ENCODE measurements at regions not wholly inside any gene's neighbourhood (a gene's known extent, or its start where the extent isn't known, plus 50 kb on each side); places are given as distances from the start of the nearest gene placed in this dataset.
"Not testable (repeated sequence)": the region's sequence is repeated elsewhere in the genome, so short reads cannot be mapped to it uniquely, and the experiment has no call there.

DNA sequence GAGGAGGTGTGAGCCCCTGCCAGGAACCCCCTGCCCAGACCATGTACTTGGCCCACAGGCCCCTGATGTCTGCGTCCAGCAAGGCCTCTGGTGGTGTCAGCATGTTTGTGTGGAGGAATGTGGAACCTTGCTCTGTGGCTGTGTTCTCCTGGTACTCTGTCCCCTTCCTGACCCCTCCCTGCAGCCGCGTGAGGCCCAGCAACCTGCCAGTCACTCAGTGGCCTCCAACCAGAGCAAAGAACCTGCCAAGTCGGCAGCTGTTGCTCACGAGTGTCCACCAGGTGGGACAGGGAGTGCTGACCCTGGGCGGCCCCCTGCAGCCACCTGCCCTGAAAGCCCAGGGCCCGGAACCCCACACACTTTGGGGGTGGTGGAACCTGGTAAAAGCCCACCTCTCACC lies 65.6 kb upstream of the COBL start:
- DNase-seq; H3K9me3 ChIP-seq; H3K27ac ChIP-seq; H3K4me1 ChIP-seq; H3K4me3 ChIP-seq; H3K27me3 ChIP-seq; ATAC-seq; intact Hi-C loops (cut with DNase I); H3K36me3 ChIP-seq: not testable (repeated sequence)

DNA sequence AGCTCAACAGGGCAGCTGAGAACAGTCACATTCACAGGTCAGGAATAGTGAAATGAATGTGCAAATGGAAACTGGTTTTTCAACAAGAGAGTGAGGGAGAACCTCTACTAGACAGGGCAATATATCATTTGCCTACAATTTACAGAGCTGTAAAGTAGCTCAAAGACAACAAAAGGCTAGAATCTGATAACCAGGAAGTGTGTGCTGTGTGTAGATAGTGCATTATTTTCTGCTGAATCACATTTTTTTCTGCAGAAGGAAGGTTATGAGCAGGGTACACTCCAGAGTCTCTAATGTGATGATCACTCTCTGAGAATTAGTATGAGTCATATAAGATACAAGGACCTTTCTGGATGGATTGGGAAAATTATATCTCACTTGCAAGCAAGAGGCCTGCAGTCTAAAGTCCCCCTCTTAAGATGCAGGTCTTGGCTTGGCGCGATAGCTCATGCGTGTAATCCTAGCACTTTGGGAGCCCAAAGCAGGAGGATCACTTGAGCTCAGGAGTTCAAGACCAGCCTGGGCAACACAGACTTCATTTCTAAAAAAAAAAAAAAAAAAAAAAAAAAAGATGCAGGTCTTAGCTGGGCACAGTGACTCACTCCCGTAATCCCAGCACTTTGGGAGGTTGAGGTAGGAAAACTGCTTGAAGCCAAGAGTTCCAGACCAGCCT lies 59.9 kb upstream of the COBL start:
- no peaks in the 10 kb centered on the region for H3K27me3 ChIP-seq
- no peak overlapping the region for H3K27ac ChIP-seq
- intact Hi-C loops (cut with DNase I) = no loop called here
- no peak overlapping the region for H3K4me3 ChIP-seq
- TF ChIP-seq, protein P1, sequence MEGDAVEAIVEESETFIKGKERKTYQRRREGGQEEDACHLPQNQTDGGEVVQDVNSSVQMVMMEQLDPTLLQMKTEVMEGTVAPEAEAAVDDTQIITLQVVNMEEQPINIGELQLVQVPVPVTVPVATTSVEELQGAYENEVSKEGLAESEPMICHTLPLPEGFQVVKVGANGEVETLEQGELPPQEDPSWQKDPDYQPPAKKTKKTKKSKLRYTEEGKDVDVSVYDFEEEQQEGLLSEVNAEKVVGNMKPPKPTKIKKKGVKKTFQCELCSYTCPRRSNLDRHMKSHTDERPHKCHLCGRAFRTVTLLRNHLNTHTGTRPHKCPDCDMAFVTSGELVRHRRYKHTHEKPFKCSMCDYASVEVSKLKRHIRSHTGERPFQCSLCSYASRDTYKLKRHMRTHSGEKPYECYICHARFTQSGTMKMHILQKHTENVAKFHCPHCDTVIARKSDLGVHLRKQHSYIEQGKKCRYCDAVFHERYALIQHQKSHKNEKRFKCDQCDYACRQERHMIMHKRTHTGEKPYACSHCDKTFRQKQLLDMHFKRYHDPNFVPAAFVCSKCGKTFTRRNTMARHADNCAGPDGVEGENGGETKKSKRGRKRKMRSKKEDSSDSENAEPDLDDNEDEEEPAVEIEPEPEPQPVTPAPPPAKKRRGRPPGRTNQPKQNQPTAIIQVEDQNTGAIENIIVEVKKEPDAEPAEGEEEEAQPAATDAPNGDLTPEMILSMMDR (IDR thresholded peaks at IDR 0.05) = no peak
- H3K4me1 ChIP-seq = no peaks in the 10 kb centered on the region
- H3K36me3 ChIP-seq = no peaks in the 10 kb centered on the region
- ATAC-seq (no peak), DNase-seq (no peak)
- H3K9me3 ChIP-seq = no peaks in the 10 kb centered on the region

DNA sequence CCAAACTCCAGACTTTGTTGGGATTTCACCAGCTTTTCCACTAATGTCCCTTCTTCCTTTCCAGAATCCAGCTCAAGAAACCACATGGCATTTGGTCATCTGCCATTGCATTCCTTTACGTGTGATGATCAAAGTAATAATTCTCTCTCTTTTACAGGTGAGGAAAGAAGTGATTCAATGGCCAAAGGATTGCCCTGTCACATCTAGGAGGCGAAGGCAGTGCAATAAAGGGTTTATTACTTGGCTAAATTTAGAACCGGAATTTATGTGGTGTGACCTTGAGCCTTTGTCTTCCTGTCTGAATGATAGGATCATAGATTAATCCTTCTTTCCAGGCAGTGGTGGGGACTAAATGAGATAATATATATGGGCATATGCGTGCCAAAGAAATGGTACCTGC lies 58.3 kb upstream of the COBL start:
- DNase-seq (no peak), ATAC-seq (no peak)
- H3K27me3 ChIP-seq = no peaks in the 10 kb centered on the region
- no peak overlapping the region for H3K27ac ChIP-seq
- TF ChIP-seq, protein P1 (IDR thresholded peaks at IDR 0.05) = no peak
- no peak overlapping the region for H3K4me3 ChIP-seq
- no peaks in the 10 kb centered on the region for H3K36me3 ChIP-seq
- no peaks in the 10 kb centered on the region for H3K9me3 ChIP-seq
- no peaks in the 10 kb centered on the region for H3K4me1 ChIP-seq
- intact Hi-C loops (cut with DNase I) = no loop called here

DNA sequence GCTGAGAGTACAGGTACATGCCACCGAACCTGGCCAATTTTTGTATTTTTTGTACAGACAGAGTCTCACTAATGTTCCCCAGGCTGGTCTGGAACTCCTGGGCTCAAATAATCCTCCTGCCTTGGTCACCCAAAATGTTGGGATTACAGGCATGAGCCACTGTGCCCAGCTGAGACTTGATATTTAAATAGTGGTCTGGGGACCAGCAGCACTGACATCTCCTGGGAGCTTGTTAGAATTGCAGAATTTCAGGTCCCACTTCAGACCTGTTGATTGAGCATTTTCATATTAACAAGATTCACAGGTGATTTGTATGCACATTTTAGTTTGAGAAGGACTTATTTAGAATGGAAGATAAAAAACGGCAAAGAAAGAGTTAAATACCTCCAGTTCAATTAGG lies 57.0 kb upstream of the COBL start:
- ATAC-seq; H3K4me1 ChIP-seq; H3K27me3 ChIP-seq; H3K36me3 ChIP-seq; H3K27ac ChIP-seq; intact Hi-C loops (cut with DNase I); H3K4me3 ChIP-seq; DNase-seq; H3K9me3 ChIP-seq: not testable (repeated sequence)

DNA sequence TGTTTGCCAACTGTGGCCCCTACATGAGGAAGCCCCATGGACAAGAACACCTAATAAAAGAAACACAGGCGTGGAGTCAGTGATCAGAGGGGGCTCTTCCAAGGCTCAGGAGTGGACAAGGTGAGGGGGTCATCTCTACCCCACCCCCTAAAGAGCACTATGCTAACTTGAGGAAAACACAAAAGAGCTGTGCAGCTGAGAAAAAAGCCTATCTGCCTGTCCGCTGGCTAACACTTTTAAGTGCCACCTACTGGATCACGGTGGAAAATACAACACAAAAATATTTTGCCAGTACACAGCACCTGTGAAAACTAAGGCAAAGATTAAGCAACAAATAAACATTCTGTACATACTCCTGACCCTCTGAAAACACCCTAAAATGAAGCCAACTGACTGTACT lies 53.1 kb upstream of the COBL start:
- intact Hi-C loops (cut with DNase I) = loop anchor here (10.0 kb wide), 1 partner anchor 205 kb away; no protein-coding TSS in a partner anchor
- Histone ChIP-seq H3K4me1 (no peaks in the 10 kb centered on the region), H3K9me3 (no peaks in the 10 kb centered on the region), H3K27ac (no peak overlapping the region), H3K4me3 (no peak overlapping the region), H3K27me3 (no peaks in the 10 kb centered on the region), H3K36me3 (no peaks in the 10 kb centered on the region)
- ATAC-seq (peak; percentile 40), DNase-seq (no peak)
- TF ChIP-seq, protein P1 (IDR thresholded peaks at IDR 0.05) = peak; percentile 38

DNA sequence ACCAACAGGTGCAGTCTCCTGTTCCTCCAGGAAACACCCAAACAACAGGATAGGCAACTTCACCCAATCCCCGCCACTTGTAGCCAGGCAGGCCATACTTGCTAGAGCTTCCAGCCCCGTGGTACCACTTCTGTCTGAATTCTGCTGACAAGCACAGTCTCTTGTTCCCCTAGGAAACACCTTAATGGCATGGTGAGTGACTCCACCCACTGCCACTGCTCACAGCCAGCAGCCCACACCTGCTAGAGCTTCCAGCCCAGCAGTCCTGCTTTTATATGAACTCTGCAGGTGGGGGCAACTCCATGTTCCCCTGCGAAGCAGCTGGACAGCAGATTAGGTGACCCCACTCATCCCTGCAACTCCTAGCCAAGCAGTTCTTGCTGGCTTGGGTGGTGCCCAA lies 52.6 kb upstream of the COBL start:
- not testable (repeated sequence) for H3K9me3 ChIP-seq, H3K27me3 ChIP-seq, H3K36me3 ChIP-seq, H3K4me3 ChIP-seq, ATAC-seq, DNase-seq, H3K27ac ChIP-seq, H3K4me1 ChIP-seq
- intact Hi-C loops (cut with DNase I) = loop anchor here (10.0 kb wide), 1 partner anchor 204 kb away; no protein-coding TSS in a partner anchor

DNA sequence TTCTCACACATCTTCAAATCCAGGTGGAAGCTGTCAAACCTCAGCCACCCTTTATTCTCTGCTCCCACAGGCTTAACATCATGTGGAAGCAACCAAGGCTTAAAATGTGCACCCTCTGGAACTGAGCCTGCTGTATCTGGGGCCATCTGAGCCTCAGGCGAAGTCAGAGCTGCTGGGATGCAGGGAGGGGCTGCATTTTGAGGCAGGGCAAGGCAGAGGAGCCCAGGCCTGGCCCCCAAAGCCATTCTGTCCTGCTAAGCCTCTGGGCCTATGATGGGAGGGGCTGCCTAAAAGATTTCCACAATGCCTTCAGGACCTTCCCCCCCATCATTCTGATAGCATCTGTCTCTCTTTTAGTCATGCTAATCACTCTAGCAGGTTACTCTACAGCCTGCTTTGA lies 51.7 kb upstream of the COBL start:
- intact Hi-C loops (cut with DNase I) = loop anchor here (10.0 kb wide), 1 partner anchor 204 kb away; no protein-coding TSS in a partner anchor

More for the DNA sequence above, 51.7 kb upstream of the COBL start:
- Histone ChIP-seq H3K9me3 (no peaks in the 10 kb centered on the region), H3K27ac (no peak overlapping the region), H3K4me1 (no peaks in the 10 kb centered on the region), H3K27me3 (no peaks in the 10 kb centered on the region), H3K4me3 (no peak overlapping the region), H3K36me3 (no peaks in the 10 kb centered on the region)
- no peak for DNase-seq
- no peak for ATAC-seq
- TF ChIP-seq, protein P1 (IDR thresholded peaks at IDR 0.05) = no peak
